ENCODE measurements at regions not wholly inside any gene's neighbourhood (a gene's known extent, or its start where the extent isn't known, plus 50 kb on each side); places are given as distances from the start of the nearest gene placed in this dataset.

DNA sequence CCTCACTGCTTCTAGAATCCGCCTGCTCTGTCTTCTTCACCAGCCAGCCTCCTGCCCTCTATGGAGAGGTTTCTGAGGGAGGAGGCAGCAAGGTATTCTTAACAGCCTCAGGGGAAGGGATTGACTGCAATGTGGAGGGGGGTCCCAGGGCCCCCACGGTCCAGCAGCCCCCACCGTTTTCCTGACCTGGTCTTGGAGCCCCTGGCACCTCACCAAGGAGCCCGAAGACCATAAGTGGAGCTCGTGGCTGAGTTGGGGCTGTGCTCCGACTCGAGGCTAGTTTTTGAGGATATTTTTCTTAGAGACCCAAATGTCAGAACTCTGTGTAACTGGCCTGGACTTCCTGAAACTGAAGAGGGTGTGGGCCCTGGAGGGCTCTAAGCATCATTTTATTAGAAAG lies 590.0 kb downstream of the BRD1 start:
- TF ChIP-seq EZH2 (IDR thresholded peaks at IDR 0.05; ENCODE audit: insufficient read depth, poor library complexity, severe bottlenecking) (no peak), EZH2phosphoT487 (IDR thresholded peaks at IDR 0.05; ENCODE audit: insufficient read depth, low read depth) (no peak)
